ENCODE measurements at regions not wholly inside any gene's neighbourhood (a gene's known extent, or its start where the extent isn't known, plus 50 kb on each side); places are given as distances from the start of the nearest gene placed in this dataset.

DNA sequence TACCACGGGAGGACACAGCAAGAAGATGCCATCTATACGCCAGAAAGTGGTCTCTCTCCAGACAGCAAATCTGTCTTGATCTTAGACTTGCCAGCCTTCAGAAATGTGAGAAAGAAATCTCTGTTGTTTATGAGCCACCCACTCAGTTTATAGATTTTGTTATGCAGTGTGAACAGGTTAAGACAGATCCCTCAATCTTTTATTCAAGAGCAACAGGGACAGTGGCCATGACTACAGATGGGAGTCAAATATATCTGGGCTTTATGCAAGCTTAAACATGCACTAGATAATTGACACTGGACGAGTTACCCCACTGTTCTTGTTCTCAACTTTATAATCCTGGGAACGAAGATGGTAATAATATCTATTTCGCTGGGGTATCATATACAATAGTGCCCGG is 288.7 kb downstream of the RPAP3 start:
- TF ChIP-seq POLR2A (IDR thresholded peaks at IDR 0.05; ENCODE audit: low read depth, low read length) (no peak), RFX5 (IDR thresholded peaks at IDR 0.05; ENCODE audit: low read depth, low read length) (no peak), CEBPB (IDR thresholded peaks at IDR 0.05; ENCODE audit: low read depth, low read length) (no peak), SMC3 (IDR thresholded peaks at IDR 0.05; ENCODE audit: low read depth, low read length) (no peak)
- TF ChIP-seq, protein P1, sequence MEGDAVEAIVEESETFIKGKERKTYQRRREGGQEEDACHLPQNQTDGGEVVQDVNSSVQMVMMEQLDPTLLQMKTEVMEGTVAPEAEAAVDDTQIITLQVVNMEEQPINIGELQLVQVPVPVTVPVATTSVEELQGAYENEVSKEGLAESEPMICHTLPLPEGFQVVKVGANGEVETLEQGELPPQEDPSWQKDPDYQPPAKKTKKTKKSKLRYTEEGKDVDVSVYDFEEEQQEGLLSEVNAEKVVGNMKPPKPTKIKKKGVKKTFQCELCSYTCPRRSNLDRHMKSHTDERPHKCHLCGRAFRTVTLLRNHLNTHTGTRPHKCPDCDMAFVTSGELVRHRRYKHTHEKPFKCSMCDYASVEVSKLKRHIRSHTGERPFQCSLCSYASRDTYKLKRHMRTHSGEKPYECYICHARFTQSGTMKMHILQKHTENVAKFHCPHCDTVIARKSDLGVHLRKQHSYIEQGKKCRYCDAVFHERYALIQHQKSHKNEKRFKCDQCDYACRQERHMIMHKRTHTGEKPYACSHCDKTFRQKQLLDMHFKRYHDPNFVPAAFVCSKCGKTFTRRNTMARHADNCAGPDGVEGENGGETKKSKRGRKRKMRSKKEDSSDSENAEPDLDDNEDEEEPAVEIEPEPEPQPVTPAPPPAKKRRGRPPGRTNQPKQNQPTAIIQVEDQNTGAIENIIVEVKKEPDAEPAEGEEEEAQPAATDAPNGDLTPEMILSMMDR (conservative IDR thresholded peaks at IDR 0.05; ENCODE audit: low read depth, low read length) = no peak
- TF ChIP-seq, protein P2, sequence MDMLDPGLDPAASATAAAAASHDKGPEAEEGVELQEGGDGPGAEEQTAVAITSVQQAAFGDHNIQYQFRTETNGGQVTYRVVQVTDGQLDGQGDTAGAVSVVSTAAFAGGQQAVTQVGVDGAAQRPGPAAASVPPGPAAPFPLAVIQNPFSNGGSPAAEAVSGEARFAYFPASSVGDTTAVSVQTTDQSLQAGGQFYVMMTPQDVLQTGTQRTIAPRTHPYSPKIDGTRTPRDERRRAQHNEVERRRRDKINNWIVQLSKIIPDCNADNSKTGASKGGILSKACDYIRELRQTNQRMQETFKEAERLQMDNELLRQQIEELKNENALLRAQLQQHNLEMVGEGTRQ (IDR thresholded peaks at IDR 0.05; ENCODE audit: low read depth, low read length) = no peak
